OCI-LY7 (cell line): ENCODE measurements at regions not wholly inside any gene's neighbourhood (a gene's known extent, or its start where the extent isn't known, plus 50 kb on each side); places are given as distances from the start of the nearest gene placed in this dataset.

ENCODE experiments used
- EZH2phosphoT487 ChIP-seq: fragments of 200-600 bp; sonication (generic); IDR thresholded peaks from 2 replicates; pipeline ENCODE4 v1.6.1; 2018; ENCODE audit warnings: low read depth, borderline replicate concordance, mild to moderate bottlenecking, mixed run types, antibody characterized with exemption, low read length, moderate library complexity, mixed read lengths
- TF ChIP-seq, protein P1 (sequence below): fragments of 200-600 bp; sonication (generic); conservative IDR thresholded peaks from 2 replicates; pipeline ENCODE4 v1.5.1; 2014; ENCODE audit warnings: mild to moderate bottlenecking, antibody characterized with exemption, low read length, moderate library complexity, mixed read lengths

DNA sequence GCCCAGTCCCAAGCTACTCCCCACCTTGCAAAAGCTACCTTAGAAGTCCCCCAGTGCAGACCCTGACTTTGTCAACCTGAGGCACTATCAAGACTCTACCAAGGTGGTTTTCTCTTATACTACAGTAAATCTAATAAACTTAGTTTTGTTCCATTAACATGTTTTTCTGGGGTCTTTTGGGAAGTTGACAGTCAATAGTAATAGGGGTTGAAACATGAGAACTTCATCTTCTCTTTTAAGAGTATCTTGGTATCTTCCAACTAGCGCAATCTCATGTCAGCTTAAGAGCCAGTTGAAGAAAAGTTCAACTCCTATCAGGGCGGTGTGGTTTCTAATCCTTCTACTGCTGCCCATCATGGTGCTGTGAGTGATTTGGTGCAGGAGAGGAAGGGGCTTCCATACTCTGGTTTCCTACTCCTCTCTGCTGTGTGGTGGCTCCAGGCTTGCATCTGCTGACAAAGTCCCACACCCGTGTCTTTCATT is 164.2 kb downstream of the FOXA2 start:
- TF ChIP-seq, protein P1, sequence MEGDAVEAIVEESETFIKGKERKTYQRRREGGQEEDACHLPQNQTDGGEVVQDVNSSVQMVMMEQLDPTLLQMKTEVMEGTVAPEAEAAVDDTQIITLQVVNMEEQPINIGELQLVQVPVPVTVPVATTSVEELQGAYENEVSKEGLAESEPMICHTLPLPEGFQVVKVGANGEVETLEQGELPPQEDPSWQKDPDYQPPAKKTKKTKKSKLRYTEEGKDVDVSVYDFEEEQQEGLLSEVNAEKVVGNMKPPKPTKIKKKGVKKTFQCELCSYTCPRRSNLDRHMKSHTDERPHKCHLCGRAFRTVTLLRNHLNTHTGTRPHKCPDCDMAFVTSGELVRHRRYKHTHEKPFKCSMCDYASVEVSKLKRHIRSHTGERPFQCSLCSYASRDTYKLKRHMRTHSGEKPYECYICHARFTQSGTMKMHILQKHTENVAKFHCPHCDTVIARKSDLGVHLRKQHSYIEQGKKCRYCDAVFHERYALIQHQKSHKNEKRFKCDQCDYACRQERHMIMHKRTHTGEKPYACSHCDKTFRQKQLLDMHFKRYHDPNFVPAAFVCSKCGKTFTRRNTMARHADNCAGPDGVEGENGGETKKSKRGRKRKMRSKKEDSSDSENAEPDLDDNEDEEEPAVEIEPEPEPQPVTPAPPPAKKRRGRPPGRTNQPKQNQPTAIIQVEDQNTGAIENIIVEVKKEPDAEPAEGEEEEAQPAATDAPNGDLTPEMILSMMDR: no peak
- TF ChIP-seq EZH2phosphoT487: no peak
